ENCODE measurements at regions not wholly inside any gene's neighbourhood (a gene's known extent, or its start where the extent isn't known, plus 50 kb on each side); places are given as distances from the start of the nearest gene placed in this dataset.

DNA sequence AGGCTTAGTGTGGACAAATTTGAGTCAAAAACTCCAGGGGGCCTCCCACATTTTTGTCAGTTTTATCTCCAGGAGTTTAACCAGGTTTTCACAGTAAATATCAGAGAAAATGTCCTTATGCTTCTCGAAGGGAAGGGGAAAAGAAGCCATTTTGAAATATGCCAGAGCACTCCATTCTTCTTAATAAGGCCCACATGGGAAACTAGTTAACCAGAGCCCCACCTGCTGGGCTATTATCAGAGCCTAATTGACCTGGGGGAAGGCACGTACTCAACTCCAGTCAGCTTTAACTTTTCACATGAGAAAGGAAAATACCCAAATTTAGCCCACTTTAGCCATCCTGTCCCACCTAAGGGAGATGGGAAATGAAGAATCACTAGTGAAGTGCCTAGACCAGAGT, 296.3 kb downstream of the PTBP2 start:
- Histone ChIP-seq H3K4me1 (ENCODE audit: control insufficient read depth in 1 of 2, low read depth in 2 of 2) (peaks cover 7 to 18% of the 10 kb centered on the region in 2 donors), H3K9me3 (no peaks in the 10 kb centered on the region), H3K27ac (no peak overlapping the region), H3K36me3 (no peaks in the 10 kb centered on the region), H3K4me3 (no peak overlapping the region), H3K27me3 (replicated peaks; ENCODE audit: insufficient read depth) (no peaks in the 10 kb centered on the region)
- ATAC-seq (ENCODE audit: insufficient number of reproducible peaks, low FRiP score, low read depth), result no peak
- TF ChIP-seq, protein P1, sequence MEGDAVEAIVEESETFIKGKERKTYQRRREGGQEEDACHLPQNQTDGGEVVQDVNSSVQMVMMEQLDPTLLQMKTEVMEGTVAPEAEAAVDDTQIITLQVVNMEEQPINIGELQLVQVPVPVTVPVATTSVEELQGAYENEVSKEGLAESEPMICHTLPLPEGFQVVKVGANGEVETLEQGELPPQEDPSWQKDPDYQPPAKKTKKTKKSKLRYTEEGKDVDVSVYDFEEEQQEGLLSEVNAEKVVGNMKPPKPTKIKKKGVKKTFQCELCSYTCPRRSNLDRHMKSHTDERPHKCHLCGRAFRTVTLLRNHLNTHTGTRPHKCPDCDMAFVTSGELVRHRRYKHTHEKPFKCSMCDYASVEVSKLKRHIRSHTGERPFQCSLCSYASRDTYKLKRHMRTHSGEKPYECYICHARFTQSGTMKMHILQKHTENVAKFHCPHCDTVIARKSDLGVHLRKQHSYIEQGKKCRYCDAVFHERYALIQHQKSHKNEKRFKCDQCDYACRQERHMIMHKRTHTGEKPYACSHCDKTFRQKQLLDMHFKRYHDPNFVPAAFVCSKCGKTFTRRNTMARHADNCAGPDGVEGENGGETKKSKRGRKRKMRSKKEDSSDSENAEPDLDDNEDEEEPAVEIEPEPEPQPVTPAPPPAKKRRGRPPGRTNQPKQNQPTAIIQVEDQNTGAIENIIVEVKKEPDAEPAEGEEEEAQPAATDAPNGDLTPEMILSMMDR (IDR thresholded peaks at IDR 0.05), result no peak
- no peak for DNase-seq (ENCODE audit: low spot score)

All from thoracic aorta (tissue), 2 donors.